ENCODE measurements at regions not wholly inside any gene's neighbourhood (a gene's known extent, or its start where the extent isn't known, plus 50 kb on each side); places are given as distances from the start of the nearest gene placed in this dataset.

GRCh38 chr13:103370790-103371189, 304.6 kb upstream of the SLC10A2 start:
- Histone ChIP-seq H3K27ac (ENCODE audit: low read depth, low read length, poor library complexity, severe bottlenecking) (no peak overlapping the region), H2AFZ (ENCODE audit: low read length) (no peak overlapping the region), H3K4me2 (ENCODE audit: low read length) (no peak overlapping the region), H3K36me3 (ENCODE audit: insufficient read depth, low read length) (no peaks in the 10 kb centered on the region), H3K9ac (ENCODE audit: low read length) (no peak overlapping the region), H3K4me1 (ENCODE audit: insufficient read depth, low read length, severe bottlenecking) (no peaks in the 10 kb centered on the region), H3K79me2 (ENCODE audit: insufficient read depth, low read length) (no peaks in the 10 kb centered on the region), H3K4me3 (ENCODE audit: low read depth, low read length, poor library complexity, severe bottlenecking) (no peak overlapping the region), H3K9me3 (ENCODE audit: low read length) (no peaks in the 10 kb centered on the region), H3K9me2 (ENCODE audit: low read depth, low read length) (no peaks in the 10 kb centered on the region), H3F3A (ENCODE audit: insufficient read depth, low read length) (no peaks in the 10 kb centered on the region), H4K20me1 (ENCODE audit: insufficient read depth, low read length) (no peaks in the 10 kb centered on the region), H3K27me3 (ENCODE audit: insufficient read depth, low read length) (no peaks in the 10 kb centered on the region)
- no peak for TF ChIP-seq CTCF (IDR thresholded peaks at IDR 0.05; ENCODE audit: low read length)
- no peak for TF ChIP-seq EZH2 (IDR thresholded peaks at IDR 0.05; ENCODE audit: borderline replicate concordance, low read length)

DNA sequence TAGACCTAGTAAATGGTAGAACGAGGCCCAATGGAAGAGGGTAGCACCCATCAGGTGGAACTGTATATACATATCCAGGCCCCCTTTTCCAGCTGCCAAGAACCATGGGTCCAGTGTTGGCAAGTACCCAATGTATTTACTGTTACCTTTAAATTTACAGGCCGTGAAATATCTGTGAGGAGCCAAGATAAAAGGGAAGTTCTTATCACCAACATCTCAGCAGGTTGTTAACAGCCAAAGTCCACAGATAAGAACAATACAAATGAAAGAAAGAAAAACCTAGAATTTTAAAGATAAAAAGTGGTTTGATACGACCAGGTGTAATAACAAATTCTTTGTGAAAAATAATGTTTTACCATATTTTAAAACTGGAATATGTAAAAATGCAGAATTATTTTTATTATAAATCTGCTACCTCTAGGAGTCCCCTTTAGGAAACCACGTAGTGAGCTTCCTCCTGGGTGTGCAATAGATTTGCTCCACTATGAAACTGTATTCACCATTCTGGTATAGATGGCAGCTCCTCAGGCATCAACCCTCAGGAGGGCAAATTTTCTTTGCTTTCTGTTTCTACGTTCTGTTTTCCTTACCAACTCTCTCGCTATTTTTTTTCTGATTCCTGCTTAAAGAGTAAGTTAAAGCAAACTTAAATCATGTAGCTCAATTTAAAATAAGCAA, 292.2 kb upstream of the SLC10A2 start:
- Histone ChIP-seq H2AFZ (ENCODE audit: low read length) (no peak overlapping the region), H3K4me2 (ENCODE audit: low read length) (no peak overlapping the region), H3K4me3 (ENCODE audit: low read depth, low read length, poor library complexity, severe bottlenecking) (no peak overlapping the region), H3K27me3 (ENCODE audit: insufficient read depth, low read length) (no peaks in the 10 kb centered on the region), H3K9ac (ENCODE audit: low read length) (no peak overlapping the region), H3K9me2 (ENCODE audit: low read depth, low read length) (no peaks in the 10 kb centered on the region), H3K4me1 (ENCODE audit: insufficient read depth, low read length, severe bottlenecking) (no peaks in the 10 kb centered on the region), H4K20me1 (ENCODE audit: insufficient read depth, low read length) (no peaks in the 10 kb centered on the region), H3K27ac (ENCODE audit: low read depth, low read length, poor library complexity, severe bottlenecking) (no peak overlapping the region), H3F3A (ENCODE audit: insufficient read depth, low read length) (no peaks in the 10 kb centered on the region), H3K36me3 (ENCODE audit: insufficient read depth, low read length) (no peaks in the 10 kb centered on the region), H3K79me2 (ENCODE audit: insufficient read depth, low read length) (no peaks in the 10 kb centered on the region), H3K9me3 (ENCODE audit: low read length) (no peaks in the 10 kb centered on the region)
- no peak for TF ChIP-seq EZH2 (IDR thresholded peaks at IDR 0.05; ENCODE audit: borderline replicate concordance, low read length)
- no peak for TF ChIP-seq CTCF (IDR thresholded peaks at IDR 0.05; ENCODE audit: low read length)

DNA sequence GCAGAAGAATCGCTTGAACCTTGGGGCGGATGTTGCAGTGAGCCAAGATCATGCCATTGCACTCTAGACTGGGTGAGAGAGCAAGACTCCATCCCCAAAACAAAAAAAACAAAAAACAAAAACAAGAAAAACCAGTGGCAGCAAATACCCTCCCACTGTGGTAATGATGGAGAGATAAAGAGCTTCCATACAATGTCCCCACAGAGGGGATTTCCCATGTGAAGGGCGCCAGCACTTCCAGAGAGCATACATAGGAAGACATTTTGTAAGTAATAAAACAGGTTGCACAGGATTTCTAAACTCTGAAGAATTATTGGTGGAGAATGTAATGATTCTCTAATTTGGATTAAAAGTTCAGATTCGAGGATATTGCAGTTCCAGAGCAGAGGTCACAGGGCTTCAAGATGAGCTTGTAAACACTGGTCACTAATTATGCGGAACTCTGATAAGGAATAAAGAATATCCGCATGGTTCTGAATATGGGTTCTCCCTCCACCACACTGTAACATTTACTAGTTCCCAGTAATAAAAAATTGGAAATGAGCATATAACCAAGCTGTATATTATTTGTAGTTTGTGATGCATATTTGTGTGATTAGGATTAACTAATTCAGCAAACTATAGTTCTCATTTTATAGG, 290.1 kb upstream of the SLC10A2 start:
- Histone ChIP-seq H3K79me2 (ENCODE audit: insufficient read depth, low read length) (no peaks in the 10 kb centered on the region), H3F3A (ENCODE audit: insufficient read depth, low read length) (no peaks in the 10 kb centered on the region), H3K4me2 (ENCODE audit: low read length) (no peak overlapping the region), H4K20me1 (ENCODE audit: insufficient read depth, low read length) (no peaks in the 10 kb centered on the region), H3K36me3 (ENCODE audit: insufficient read depth, low read length) (no peaks in the 10 kb centered on the region), H3K9me3 (ENCODE audit: low read length) (no peaks in the 10 kb centered on the region), H3K4me1 (ENCODE audit: insufficient read depth, low read length, severe bottlenecking) (no peaks in the 10 kb centered on the region), H2AFZ (ENCODE audit: low read length) (no peak overlapping the region), H3K4me3 (ENCODE audit: low read depth, low read length, poor library complexity, severe bottlenecking) (no peak overlapping the region), H3K9me2 (ENCODE audit: low read depth, low read length) (no peaks in the 10 kb centered on the region), H3K27me3 (ENCODE audit: insufficient read depth, low read length) (no peaks in the 10 kb centered on the region), H3K9ac (ENCODE audit: low read length) (no peak overlapping the region), H3K27ac (ENCODE audit: low read depth, low read length, poor library complexity, severe bottlenecking) (no peak overlapping the region)
- TF ChIP-seq CTCF (IDR thresholded peaks at IDR 0.05; ENCODE audit: low read length) (no peak), EZH2 (IDR thresholded peaks at IDR 0.05; ENCODE audit: borderline replicate concordance, low read length) (no peak)
